Suprapubic skin (tissue), 4 donors: ENCODE measurements at regions not wholly inside any gene's neighbourhood (a gene's known extent, or its start where the extent isn't known, plus 50 kb on each side); places are given as distances from the start of the nearest gene placed in this dataset.

Source experiments
- EP300 ChIP-seq: sonication (generic); formaldehyde crosslinking; IDR thresholded peaks from one replicate; pipeline ENCODE4 v1.6.1; 2017; ENCODE audit warnings: antibody characterized with exemption
- POLR2A ChIP-seq, 2 donors: fragments of 450-650 bp; IDR thresholded peaks; one replicate each; pipeline ENCODE4 v1.6.1; 2017; ENCODE audit warnings: antibody characterized with exemption in 2 of 2, mild to moderate bottlenecking in 2 of 2, moderate library complexity in 2 of 2
- POLR2AphosphoS5 ChIP-seq, 3 donors: sonication (generic); formaldehyde crosslinking; IDR thresholded peaks; one replicate each; pipeline ENCODE4 v1.6.1; 2017; ENCODE audit warnings: antibody characterized with exemption in 3 of 3

DNA sequence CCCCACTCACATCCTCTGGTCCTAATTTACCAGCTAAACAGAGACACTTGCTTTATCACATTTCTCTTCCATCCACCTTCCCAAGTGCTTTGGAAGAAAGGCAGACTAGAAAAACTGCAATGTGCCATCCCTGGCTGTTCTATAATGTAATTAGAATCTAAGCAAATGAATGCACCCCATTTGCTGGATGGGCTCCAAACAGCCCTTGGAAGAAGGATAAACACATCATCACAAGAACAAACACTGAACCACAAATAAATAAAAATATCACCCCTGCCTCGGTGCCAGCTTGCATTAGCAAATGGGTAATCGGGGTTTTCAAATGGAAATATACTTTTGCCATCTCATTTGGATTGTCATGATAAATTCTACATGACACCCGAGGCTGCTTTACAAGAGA is 296.6 kb upstream of the ISX start:
- TF ChIP-seq POLR2AphosphoS5 (IDR thresholded peaks at IDR 0.05) (no peak), EP300 (no peak), POLR2A (IDR thresholded peaks at IDR 0.05) (no peak)
